ENCODE measurements at regions not wholly inside any gene's neighbourhood (a gene's known extent, or its start where the extent isn't known, plus 50 kb on each side); places are given as distances from the start of the nearest gene placed in this dataset.
A peak's percentile ranks its signal among the peaks of the same experiment; 100 is the strongest.
"Not testable (repeated sequence)": the region's sequence is repeated elsewhere in the genome, so short reads cannot be mapped to it uniquely, and the experiment has no call there.

DNA sequence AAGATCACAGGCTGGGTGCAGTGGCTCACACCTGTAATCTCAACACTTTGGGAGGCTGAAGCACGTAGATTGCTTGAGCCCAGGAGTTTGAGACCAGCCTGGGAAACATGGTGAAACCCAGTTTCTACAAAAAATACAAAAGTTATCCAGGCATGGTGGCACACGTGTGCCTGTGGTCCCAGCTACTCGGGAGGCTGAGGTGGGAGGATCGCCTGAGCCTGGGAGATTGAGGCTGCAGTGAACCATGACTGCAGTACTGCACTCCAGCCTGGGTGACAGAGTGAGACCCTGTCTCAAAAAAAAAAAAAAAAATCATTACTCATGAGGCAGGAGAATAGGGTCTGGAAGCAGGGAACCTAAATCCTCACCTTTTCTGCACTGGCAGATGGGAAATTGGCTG is 79.1 kb upstream of the CLDN5 start:
- DNase-seq: not testable (repeated sequence)

DNA sequence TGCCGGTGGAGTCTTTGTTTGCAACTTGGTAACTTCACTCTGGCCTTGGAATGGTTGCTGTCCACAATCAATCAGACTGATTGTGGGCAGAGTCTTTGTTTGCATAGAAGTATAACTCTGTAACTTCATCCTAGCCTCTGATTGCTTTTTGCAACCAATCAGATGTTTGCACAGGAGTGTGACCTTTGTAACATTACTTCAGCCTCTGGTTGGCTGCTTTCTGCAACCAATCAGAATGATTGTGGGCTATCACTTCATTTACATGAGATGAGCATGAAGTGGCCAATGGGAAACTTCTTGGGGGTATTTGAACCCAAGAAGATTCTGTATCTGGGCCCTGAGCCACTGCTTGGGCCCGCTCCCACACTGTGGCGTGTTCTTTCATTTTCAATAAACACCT is 79.6 kb upstream of the CLDN5 start:
- DNase-seq: no peak

DNA sequence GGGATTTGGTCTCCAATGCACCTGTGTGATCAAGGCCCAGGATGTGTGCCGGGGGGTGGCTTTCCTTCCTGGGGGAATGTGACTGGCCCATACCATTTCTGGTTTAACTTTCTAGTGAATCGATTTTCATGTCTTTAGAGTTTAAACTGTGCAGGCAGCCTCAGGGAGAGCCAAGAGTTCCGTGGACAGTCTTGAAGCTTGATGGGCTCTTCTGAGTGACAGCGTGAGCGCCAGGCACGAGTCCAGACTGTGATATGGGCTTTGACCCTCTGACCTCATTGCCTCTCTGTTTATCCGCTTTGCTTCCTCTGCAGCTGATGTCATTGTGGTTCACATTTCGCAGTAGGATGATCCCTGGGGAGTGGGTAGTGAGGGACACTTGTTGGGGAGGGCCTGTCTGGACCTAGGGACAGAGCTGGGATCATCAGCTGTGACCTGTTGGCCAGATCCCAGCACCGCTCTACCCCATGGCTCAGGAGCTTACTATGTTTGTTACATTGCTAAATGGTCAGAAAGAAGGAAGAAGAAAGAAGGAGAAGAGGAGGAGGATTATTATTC is 80.6 kb upstream of the CLDN5 start:
- DNase-seq: no peak

DNA sequence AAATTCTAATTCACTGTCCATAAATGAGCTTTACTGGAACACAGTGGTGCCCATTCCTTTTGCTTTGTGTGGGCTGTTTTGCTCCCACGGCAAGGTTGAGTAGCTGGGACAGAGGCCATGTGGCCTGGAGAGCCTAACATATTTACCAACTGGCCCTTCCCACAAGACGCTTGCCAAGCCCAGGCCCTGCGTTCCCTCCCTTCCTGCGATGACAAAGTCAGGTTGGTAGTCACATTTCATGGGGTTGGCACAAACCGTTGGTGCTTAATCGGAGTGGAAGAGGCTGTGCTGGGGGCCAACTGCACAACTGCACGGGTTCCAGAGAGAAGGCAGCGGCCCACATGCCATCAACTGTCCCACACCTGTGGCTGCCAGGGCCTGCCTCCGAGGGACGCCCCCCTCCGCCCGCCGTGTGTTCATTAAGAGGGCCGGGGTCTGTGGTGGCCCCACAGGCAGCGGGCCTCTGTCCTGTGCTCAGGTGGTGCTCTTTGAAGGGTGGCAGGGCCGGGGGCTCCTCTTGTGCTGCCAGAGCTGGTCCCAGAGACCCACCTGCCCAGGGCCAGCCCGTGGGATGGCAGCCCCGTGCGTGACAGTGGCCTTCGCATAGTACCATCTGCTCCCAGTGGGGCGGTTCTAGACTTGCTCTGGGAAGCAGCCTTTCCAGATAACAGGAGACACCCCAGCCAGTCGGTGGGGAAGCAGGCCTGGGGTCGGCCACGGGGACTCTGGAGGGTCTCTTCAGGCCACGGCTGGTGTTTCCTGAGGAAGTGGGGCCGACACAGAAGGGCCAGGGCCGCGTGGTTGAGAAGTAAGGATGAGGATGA is 81.5 kb upstream of the CLDN5 start:
- no peak for DNase-seq

DNA sequence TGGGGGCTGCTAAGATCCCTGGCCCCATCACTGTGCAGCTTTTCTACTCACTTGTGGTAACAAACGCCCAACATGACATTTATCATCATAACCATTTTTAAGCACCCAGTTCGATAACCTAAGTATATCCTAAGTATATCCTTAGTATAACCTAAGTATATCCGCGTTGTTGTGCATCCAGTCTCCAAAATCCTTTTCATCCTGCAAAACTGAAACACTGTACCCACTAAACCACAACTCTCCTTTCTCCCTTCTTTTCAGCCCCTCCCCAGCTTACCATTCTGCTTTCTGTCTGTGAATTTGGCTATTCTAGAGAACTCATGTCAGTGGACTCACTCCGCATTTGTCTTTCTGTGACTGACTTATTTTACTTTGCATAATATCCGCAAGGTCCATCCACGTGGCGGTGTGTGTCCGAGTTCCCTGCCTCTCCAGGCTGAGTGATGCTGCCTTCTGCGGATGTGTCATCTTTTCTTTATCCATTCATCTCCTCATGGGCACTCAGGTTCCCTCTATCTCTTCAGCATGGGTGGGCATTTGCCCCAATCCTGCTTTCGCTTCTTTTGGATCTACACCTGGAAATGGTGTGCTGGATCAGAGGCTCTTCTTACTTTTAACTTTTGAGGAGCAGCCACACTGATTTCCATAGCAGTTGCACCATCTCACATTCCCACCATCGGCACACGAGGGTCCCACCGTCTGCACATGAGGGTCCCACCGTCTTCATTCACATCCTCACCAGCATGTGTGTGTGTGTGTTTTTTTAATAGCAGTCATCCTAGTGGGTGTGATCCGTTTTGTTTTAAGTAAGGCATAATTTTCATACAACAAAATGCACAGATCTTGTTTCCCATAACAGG is 82.4 kb upstream of the CLDN5 start:
- no peak for DNase-seq

DNA sequence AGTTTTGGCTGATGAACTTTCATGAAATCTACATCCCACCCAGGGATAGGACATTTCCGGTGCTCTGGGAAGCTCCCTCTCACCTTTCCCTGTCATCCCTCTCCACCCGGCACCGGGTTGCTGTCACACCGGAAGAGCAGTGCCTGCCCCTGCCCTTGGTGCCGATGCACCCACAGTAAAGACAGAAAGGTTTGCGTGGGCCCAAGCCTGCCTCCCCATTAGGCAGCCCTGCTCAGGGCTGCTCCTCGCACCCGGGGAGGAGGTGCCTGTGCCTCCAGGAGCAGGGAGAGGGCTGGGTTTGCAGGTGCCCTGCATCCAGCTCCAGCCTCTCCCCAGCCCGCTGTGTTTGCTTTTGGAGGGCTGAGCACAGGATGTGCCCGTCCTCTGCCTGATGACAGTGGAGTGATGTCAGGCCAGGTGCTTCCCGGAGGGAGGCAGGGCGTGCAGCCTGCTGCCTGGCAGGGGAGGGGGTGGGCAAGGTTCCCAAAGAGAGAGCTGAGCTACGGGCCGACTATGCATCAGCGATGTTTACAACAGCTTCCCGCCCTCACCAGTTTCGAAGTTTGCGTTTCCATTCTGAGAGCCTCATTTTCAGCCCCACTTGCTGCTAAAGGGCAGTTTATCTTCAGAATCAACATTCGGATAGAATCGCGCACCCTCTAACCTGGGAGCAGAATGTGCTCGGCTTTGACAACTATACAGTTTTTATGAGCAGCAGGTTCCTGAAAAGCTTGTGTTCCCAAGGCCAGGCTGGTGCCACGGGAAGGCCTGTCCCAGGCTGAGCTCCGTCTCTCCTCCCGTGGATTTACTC is 83.2 kb upstream of the CLDN5 start:
- no peak for DNase-seq

DNA sequence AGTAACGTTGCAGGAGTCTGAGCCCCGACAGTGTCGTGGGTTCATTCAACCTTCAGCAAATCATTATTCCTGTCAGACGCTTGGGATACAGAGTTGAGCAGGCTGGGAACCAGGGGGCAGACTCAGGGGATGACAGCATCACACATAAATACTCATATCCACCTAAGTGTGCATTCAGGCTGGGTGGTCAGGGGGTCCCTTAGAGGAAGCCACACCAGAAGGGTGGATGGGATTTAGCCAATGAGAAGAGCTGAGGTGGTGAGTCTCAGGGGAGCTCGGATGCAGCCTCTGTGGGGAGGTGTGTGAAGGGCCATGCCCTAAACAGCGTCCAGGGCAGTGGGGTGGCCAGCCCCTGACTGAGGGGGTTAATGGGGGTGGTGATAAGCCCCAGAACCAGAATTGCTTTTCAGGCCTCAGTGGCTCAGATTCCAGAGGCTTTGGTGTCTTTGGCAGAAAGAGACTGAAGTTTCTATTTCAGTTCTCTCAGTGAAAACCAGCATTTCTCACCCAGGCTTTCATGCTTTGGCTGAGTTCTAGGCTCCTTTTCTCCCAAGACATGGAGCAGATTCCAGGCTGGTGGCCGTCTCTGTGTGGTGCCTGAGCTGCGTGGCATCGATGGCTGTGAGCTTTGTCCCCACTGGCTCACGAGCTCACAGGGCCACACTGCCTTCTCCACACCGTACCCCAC is 83.9 kb upstream of the CLDN5 start:
- DNase-seq: no peak

DNA sequence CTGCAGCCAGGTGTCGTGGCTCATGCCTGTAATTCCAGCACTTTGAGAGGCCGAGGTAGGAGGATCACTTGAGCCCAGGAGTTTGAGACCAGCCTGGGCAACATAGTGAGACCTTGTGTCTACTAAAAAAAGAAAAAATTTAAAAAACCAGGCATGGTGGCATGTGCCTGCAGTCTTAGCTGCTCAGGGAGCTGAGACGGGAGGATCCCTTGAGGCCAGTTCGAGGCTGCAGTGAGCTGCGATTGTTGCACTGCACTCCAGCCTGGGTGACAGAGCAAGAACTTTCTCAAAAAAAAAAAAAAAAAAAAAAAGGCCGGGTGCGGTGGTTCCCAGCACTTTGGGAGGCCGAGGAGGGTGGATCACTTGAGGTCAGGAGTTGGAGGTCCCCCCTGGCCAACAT is 85.5 kb upstream of the CLDN5 start:
- not testable (repeated sequence) for DNase-seq

DNA sequence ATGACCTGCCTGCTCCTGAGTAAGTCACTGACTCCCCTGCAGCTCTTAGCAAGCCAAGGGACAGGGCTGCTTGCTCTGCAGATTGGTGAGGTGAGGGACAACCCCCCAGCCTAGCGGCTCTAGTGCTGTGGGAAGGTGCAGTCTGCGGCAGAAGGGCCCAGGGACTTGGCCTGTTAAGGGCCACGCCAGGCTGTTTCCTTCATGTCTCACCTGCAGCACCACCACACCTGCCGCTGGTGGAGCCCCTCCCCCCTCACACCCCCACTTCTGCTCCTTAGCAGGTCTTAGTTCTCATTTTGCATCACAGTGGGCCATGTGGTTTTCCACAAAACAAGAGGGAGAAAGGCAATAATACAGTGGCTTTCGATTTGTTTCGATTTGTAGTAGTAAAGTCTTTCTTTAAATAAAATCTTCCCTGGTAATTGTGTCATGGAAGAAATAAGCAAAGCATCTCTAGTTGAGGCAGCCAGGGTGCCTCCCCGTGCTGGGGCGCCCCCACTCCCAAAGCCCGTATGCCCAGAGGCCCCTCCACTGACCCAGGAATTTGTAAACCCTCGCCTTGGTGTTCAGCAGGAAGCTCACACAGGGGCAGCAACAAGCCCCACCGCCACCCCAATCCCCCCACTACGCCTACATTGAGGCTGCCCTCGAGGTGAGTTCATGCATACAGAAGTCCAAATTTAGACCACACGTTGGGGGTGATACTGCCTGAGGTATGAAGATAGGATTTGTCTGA is 86.5 kb upstream of the CLDN5 start:
- no peak for DNase-seq

DNA sequence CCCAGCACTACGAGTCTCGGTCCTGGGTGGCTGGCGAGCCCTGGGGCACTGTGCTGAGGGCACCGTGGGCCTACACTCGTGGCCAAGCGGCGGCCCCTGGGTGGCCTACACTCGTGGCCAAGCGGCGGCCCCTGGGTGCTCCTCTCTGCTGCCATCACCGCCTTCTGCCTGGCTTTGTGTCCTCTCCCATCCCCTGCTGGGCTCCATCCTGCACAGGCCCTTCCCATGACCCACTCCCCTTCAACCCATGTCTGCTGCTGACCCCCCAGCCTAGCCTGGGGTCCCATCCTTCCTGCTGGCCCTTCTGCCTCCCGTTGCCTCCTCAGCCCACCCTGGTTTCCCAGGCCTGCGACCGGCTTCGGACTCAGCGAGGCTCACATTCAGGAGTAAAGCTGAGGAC is 87.4 kb upstream of the CLDN5 start:
- DNase-seq: no peak

DNA sequence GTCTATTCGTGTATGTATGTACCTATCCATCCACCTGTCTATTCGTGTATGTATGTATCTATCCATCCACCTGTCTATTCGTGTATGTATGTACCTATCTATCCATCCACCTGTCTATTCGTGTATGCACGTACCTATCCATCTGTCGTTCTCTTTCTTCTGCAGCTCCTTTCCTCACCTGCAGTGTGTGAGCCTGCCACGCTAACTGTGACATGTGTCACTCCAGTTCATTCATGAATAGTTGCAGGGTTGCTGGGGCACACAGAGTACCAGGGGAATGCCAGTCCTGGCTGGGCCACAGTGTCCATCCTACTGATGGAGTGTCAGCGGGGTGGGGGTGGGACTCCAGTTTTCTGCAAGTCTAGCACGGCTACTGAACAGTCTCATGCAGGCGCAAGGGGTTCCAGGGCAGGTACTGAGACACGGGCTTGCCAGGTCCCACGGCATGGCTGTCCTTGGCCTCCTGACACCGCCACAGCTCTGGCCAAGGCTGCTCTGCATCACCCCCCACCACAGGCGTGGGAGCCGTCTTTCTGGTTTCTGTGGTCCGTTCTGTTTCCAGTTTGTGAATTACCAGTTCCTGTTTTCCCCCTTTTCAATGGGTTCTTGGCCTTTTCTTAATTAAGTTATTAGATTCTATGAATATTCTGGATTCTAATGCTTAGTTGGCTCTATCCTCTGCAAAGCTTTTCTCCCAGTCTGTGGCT is 88.8 kb upstream of the CLDN5 start:
- DNase-seq: no peak

DNA sequence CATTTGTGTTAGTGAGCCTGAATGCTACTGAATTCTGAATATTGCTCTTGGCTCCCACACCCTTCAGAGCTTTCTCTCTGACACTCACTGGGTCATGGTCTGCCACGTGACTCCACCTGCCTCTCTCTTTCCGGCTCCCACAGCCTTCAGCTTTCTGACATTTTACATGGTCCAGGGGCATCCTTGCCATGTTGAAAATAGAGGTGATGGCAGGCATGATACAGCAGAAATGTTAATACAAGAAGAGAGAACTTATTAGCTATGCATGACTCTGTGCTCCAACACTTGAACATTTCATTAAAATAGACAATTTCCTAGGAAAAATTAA is 90.3 kb upstream of the CLDN5 start:
- DNase-seq: no peak

DNA sequence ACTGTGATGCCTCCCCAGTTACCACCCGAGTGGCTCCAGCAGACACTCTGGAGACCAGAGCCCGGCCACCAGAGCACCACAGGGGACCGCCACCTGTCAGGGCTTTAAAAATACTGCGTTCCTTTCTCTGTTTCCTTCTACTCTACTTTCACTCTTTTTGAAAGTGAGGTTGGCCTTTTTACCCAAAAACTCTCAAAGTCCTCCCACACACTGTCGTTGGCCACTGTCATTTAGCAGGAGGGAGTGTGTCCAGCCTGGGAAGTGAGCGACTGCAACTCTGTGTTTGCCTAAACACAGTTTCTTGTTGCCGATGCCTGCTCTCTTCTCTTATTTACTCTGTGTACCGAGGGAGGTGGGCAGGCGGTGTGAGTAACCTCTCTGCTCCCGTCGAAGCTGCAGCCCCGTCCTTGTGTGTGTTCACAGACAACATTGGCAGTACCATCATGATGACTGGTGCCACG is 90.8 kb upstream of the CLDN5 start:
- DNase-seq: no peak

DNA sequence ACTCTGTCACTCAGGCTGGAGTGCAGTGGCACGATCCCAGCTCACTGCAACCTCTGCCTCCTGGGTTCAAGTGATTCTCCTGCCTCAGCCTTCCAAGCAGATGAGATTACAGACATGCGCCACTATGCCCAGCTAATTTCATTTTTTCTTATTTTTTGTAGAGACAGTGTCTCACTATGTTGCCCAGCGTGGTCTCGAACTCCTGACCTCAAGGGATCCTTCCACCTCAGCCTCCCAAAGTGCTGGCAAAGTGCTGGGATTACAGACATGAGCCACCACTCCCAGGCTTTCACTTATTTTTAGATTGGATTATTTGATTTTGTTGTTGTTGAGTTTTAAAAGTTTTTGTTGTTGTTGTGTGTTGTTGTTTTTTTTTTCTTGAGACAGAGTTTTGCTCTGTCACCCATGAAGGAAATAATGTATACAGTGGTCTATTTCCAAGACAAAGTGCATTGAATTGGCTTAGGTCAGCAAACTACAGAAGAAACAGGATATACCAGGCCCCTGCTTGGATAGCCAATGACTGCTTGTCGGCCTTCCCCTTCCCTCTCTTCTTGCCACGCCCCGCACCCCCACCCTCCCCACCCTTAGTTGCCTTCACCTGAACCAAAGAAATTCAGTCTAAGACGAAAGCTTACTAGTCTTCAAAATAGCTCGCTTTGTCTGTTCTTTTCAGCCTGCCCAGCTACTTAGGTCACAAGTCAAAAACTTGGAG is 91.8 kb upstream of the CLDN5 start:
- DNase-seq: no peak

DNA sequence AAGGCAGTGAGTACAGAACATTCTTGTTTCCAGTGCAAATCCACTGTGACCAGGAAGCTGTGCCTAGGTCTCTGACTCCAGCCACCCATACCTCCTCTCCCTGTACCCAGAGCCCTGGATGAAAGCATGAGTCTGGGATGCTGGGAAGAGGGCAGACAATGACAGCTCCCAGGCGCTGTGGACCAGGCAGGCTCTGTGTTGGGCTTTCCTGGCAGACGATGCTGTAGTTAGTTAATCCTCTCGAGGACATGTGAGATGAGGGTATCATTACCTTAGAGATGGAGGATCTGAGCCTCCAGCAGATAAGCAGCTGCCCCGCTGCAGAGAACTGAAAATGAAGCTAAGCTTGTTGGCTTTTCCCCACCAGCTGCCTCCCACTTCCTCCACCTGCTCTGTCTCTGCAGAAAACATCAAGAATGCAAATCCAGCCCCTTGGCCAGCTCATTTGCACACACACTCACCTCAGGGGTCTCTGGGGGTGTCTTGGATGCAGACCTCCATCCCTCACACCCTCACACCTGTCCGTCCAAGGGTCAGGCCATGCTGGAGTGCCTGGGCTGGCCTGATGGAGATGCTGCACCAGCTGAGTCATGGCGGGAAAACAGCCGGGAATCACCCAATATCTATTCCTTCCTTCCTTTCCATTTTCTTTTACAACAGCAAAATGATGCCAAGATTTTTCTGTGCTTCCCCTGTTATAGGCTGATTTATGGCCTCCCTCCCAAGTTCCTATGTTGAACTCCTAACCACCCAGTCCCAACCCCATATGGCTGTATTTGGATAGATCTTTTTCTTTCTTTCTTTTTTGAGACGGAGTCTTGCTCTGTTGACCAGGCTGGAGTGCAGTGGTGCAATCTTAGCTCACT is 94.9 kb upstream of the SEPTIN5 start:
- peak; percentile 85 for DNase-seq

DNA sequence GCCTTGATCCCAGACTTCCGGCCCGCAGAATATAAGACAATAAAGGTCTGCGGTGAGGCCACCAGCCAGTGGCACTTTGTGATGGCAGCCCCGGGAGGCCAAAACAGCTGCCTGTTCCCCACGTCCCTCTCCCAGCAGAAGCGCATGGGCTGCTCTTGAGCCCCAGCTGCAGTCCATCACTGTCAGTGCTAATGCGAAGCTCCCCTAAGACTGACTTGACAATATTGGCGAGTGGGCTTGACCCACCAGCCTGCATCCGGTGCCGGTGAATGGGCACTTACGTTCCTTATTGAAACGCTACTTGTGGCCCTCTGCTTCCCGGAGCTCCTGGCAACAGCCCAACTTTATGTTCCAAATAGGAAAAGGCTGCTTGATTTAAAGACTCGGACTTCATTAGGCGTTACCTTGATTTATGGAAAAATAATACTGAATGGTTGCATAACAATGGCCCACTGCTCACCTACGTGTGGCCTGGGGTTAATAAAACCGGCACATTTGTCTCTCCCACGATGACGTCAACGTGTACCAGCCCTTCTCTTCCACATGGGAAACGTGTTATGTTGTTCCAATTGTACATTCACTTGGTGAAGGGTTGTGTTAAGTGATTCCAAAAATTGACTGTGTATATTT is 93.4 kb upstream of the SEPTIN5 start:
- no peak for DNase-seq

DNA sequence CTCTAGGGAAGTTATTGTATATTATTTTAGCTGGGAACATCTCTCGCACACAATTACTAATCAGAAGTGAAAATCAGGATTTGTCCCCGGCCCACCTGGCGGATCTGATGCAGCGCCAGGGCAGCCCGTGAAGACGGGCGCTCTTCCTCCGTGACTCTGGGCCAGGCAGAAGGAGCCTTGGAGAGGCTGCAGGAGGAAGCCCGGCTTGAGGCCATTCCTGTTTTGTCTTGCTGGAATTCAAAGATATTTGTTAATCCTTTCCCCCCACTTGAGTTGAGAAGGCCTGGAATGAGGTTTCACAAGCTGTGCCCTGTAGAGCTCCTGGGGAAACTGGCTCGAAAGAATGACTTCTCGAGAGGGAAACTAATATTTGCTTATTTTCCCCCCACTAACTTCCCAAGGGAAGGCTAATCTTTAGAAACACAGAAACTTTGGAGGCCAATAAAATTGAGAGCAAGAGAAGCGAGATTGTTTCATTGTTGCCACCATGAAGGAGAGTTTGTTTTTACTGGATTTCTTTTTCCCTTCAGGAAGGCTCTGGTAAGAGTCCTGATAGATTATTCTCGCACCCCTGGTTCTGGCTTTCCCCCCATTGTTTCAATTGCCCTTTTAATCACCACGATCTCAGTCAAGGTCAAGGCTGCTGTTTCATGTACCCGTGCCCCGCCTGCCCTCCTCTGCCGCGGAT is 92.8 kb upstream of the SEPTIN5 start:
- no peak for DNase-seq

DNA sequence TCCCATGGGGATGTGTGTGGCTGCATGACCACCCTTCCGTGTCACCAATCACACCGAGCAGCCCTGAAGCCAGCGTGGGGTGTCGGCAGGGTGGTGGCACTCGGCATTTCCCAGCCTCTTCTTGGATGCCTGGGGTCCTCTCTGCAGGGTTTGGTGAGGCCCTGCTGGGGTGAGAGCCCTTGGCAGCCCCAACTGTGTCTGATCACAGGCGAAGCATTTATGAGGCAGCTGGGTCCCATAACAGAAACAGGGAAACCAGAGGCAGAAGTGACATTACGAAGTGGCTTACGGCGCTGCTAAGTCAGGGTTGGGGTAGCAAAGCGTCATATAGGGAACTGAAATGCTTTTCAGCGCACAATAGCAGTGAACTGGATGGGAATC is 92.3 kb upstream of the SEPTIN5 start:
- DNase-seq: no peak
